SK-N-SH treated with all-trans-retinoic acid at 6 μM for 48 hours (cell line): ENCODE measurements at regions not wholly inside any gene's neighbourhood (a gene's known extent, or its start where the extent isn't known, plus 50 kb on each side); places are given as distances from the start of the nearest gene placed in this dataset.

ENCODE experiments used
- ARNTL ChIP-seq: fragments of 450-650 bp; formaldehyde crosslinking; IDR thresholded peaks from 2 replicates; pipeline ENCODE4 v1.5.0; 2020; ENCODE audit warnings: low read depth, mild to moderate bottlenecking, moderate library complexity, borderline replicate concordance
- SNAI2 ChIP-seq: fragments of 250-450 bp; sonication (Bioruptor Pico); IDR thresholded peaks from 2 replicates; pipeline ENCODE4 v1.5.0; 2020; ENCODE audit warnings: mild to moderate bottlenecking, moderate library complexity

DNA sequence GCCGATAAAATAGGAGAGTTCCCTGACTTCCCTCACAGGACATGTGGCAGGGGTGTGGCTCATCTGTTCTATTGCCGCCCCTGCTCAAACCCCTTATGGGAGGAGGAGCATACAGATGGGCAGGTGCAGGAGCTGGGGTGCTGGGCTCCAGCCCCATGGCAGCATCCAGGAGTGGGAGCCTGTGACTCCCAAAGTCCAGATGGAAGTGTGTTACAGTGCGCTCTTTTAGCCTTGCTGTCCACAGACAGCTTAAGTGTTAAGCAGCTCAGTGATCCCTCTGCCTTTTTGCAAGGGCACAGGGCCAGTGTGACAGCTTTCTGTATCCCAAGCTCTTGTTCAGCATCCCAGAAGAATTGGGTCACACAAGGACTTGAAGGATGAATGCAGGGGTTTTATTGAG, 212.3 kb upstream of the MYLIP start:
- TF ChIP-seq SNAI2 (CRISPR knock-in tag) (no peak), ARNTL (CRISPR knock-in tag) (no peak)
